NCI-H1092 treated with DMSO at 0.1 percent for 48 hours (cell line): ENCODE measurements at regions not wholly inside any gene's neighbourhood (a gene's known extent, or its start where the extent isn't known, plus 50 kb on each side); places are given as distances from the start of the nearest gene placed in this dataset.

Experiments
- DNase-seq: peaks from one replicate; lab custom pipeline; 2025; lab: John Stamatoyannopoulos, UW

GRCh38 chr1:218642033-218642948 lies 297.2 kb downstream of the TGFB2 start:
- DNase-seq, result no peak

GRCh38 chr1:218643281-218643680 lies 298.1 kb downstream of the TGFB2 start:
- no peak for DNase-seq

DNA sequence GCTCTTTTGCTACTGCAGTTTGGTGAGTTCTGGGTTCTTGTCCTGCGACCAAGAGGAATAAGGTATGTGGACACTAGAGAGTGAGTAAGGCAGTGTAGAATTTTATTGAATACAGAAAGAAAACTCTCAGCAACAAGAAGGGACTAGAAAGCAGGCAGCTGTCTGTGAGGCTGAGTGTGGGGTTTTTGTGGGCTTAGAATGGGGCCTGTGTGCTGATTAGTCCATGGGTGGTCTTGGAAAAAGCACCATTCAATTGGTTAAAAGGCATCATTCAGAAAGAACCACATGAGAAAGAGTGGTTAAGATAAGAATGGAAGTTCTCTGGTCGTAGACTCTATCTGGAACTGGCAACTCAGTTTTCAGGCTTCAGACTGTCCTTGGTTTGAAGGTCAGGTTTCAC lies 298.8 kb downstream of the TGFB2 start:
- DNase-seq, result no peak

GRCh38 chr1:218646288-218646687 lies 301.2 kb downstream of the TGFB2 start:
- no peak for DNase-seq

DNA sequence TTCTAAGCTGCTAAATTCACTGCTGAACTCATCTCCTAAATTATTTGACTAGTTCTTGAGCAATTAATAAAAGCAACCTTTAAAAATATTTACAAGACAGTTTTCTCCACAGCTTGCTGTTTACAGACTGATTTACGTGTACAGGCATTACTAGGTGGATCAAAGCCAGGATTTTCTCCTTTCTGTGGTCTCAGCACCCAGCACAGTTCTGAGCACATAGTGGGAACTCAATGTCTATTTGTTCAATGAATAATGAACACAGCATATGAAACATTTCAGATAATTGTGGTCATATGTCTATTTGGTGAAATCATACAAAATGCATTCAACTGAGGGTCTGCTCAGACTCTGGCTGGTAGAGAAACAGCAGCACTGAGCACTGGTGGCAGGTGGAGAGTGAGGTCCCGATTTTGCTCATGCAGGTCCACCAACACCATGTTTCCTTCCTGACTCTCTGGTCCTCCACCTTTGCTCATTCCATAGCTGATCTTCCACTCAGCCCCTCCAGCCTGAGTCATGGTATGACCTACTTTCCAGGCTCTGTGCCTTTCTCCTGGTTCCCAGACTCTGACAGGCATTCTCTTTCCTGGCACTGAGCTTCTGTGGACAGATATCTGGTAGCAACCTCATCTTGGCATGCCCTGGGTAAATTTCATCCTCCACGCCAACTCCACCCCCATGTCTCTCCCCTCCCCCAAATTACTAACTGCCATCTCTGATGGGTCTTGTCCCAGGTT lies 311.3 kb downstream of the TGFB2 start:
- no peak for DNase-seq

- DNase-seq, result no peak
These were observed 313.1 kb downstream of the TGFB2 start for GRCh38 chr1:218658269-218658668.

- no peak for DNase-seq
These were observed 313.8 kb downstream of the TGFB2 start for GRCh38 chr1:218658899-218659298.

GRCh38 chr1:218659911-218660677 lies 315.0 kb downstream of the TGFB2 start:
- no peak for DNase-seq

GRCh38 chr1:218660678-218661053 lies 315.5 kb downstream of the TGFB2 start:
- DNase-seq, result no peak

DNA sequence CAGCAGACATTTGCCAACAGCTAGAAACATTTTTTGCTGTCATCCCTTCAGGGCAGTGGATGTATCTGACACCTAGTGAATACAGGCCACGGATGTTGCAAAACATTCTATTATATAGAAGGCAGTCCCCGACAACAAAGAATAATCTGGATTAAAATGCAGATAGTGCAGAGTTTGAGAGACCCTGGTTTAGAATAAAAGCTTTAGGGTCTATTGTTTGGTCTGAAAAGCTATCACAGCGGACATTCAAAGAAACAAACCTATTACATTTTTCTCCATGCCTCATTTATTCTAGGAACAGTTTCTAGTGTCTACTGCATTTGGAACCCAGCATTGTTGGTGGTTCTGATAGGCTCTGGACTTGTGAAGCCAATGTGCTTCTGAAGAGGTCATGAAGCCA lies 316.3 kb downstream of the TGFB2 start:
- no peak for DNase-seq

DNA sequence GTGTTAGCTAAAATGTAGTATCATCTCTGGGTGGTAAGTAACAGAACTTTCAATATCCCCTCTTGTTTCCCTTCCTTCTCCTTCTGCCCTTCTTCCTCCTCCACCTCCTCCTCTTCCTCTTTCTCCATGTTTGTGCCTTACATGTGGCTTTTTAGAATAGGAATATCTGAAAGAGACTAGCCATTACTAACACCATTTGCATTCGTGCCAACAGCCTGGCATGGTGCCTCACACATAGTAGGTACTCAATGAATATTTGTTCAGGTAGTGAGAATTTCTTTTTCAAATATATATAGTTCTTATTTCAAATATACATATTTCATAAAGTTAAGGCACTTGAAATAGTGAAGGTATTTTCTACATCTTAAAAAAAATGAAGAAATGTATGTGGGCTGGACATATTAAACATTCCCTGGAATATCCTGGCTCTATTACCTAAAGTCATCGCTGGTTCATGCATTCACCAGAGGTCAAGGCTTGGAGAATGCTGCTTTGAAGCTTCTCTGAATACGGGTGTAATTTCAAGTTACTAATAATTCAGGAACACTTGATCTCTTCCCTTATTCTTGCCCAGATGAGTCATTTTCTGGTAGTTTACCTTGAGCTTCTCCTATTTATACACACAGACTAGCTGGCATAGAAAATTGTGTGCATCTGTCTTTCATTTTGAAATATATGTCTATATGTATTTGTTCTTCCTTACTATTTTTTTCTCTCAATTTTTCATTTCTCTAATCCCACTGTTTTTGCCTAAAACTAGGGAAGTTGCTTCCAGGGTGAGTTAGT lies 319.4 kb downstream of the TGFB2 start:
- DNase-seq, result no peak

- no peak for DNase-seq
These were observed 320.1 kb downstream of the TGFB2 start for GRCh38 chr1:218665221-218665620.

GRCh38 chr1:218666263-218666662 lies 321.1 kb downstream of the TGFB2 start:
- DNase-seq, result no peak

GRCh38 chr1:218667781-218668516 lies 322.8 kb downstream of the TGFB2 start:
- no peak for DNase-seq

- DNase-seq, result no peak
These were observed 324.3 kb downstream of the TGFB2 start for GRCh38 chr1:218669431-218669830.

- no peak for DNase-seq
These were observed 325.7 kb downstream of the TGFB2 start for GRCh38 chr1:218670875-218671274.

DNA sequence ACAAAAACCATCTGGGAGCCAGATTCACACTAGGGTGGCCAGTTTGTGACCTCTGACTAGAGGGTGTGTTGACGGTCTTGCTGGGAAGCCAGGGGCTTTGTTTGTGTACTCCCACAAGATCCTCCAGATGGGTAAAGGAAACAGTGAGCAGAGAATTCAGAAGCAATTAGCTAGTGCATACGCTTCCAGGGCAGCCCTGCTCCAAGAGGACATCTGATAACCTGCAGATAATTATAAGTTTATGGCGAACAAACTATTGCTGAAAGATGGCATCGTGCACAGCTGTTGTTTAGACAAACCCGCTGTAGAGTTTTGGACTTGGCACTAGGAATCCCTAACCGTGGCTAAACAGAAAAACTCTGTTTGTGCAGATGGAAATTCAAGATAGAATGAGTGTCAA lies 326.4 kb downstream of the TGFB2 start:
- peak; percentile 80 for DNase-seq

DNA sequence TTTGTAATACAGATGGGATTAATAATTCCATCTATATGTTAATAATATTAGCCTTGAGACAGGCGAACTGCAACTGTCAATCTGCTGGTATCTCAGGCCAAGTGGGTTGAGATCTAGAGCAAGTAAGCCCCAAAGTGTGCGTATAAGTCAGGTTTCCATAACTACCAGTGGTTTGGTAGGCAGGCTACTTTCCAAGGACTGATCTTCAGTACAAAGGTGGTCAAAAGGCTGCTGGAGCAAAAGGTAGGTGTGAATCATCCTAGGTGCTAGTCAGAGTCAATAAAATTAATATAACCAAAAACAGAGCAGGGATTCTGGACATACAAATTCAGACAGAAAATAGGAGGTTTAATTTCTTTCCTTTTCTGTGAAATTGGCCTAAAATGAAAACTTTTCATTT lies 328.0 kb downstream of the TGFB2 start:
- no peak for DNase-seq

GRCh38 chr1:218674280-218674773 lies 329.2 kb downstream of the TGFB2 start:
- no peak for DNase-seq

DNA sequence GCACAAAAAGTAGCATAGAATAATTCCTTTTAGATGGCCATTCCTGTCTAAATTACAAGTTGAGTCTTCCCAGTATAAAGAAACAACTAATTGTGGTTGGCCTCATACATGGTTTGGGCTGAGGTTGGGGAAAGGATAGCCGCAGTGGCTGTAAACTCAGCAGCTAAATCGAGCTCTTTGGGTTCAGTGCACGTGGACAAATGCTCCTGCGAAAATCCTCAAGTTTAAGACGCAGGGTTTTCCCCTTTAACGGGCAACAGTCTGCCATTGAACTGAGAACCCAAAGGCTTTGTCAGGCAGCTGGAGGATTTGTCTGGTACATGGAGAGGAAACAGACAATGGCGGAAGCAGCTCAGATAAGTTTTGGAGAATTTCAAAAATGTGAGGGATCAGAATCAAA lies 331.9 kb downstream of the TGFB2 start:
- no peak for DNase-seq

- DNase-seq, result no peak
These were observed 334.3 kb downstream of the TGFB2 start for GRCh38 chr1:218679391-218679790.
